RWPE1 (cell line): ENCODE measurements at regions not wholly inside any gene's neighbourhood (a gene's known extent, or its start where the extent isn't known, plus 50 kb on each side); places are given as distances from the start of the nearest gene placed in this dataset.
"Not testable (repeated sequence)": the region's sequence is repeated elsewhere in the genome, so short reads cannot be mapped to it uniquely, and the experiment has no call there.

Experiments used
- CTCF ChIA-PET: fragments of 350-600 bp; sonication (Branson Sonifier 250); formaldehyde crosslinking; extraction: SDS; loops from one replicate; lab custom pipeline; 2021; lab: Yijun Ruan, JAX
- POLR2A ChIA-PET: fragments of 400-600 bp; formaldehyde crosslinking; extraction: SDS; loops from one replicate; lab custom pipeline; 2020; ENCODE audit warnings: antibody characterized with exemption; ENCODE audit not compliant: low non-redundant PET; lab: Yijun Ruan, JAX
- DNase-seq: peaks from one replicate; pipeline ENCODE4 v3.0.0; 2012; ENCODE audit warnings: low spot score
- H3K27ac ChIP-seq: fragments of 450-650 bp; 2 replicates; pipeline ENCODE4 v1.5.1; 2017
- CTCF ChIP-seq: fragments of 450-650 bp; conservative IDR thresholded peaks from 2 replicates; pipeline ENCODE4 v1.5.1; 2017; ENCODE audit warnings: low read depth, mild to moderate bottlenecking

GRCh38 chr6:4256969-4257368, 121.6 kb upstream of the ECI2 start:
- ChIA-PET POLR2A (no interaction called here), CTCF (no interaction called here)
- no peak for DNase-seq
- H3K27ac ChIP-seq = no peak overlapping the region
- TF ChIP-seq CTCF = no peak

- CTCF ChIA-PET = interaction anchor here (0.6 to 1.3 kb wide), 9 partner anchors 11 to 499 kb away, joined by 3 to 5 read pairs (median 3); no protein-coding TSS in a partner anchor
- peak; percentile 27; the same call in 1 of the 2 replicates for TF ChIP-seq CTCF
- POLR2A ChIA-PET = no interaction called here
- H3K27ac ChIP-seq = peak overlapping the region; percentile 61
- peak; percentile 65 for DNase-seq
Observed at GRCh38 chr6:4253604-4254231, 118.3 kb upstream of the ECI2 start.

- DNase-seq, H3K27ac ChIP-seq, CTCF ChIA-PET, POLR2A ChIA-PET: not testable (repeated sequence)
Observed at GRCh38 chr6:4252445-4252844, 117.1 kb upstream of the ECI2 start.

- ChIA-PET CTCF (no interaction called here), POLR2A (no interaction called here)
- no peak for TF ChIP-seq CTCF
- H3K27ac ChIP-seq = no peak overlapping the region
- no peak for DNase-seq
Observed at GRCh38 chr6:4250645-4251044, 115.3 kb upstream of the ECI2 start.

- H3K27ac ChIP-seq, CTCF ChIA-PET, DNase-seq, POLR2A ChIA-PET: not testable (repeated sequence)
Observed at GRCh38 chr6:4243832-4244231, 108.5 kb upstream of the ECI2 start.

GRCh38 chr6:4243237-4243636, 107.9 kb upstream of the ECI2 start:
- ChIA-PET POLR2A (no interaction called here), CTCF (interaction anchor here (0.5 kb wide), 1 partner anchor 334 kb away, joined by 3 read pairs; no protein-coding TSS in a partner anchor)
- TF ChIP-seq CTCF = no peak

GRCh38 chr6:4242601-4243000, 107.2 kb upstream of the ECI2 start:
- ChIA-PET POLR2A (no interaction called here), CTCF (no interaction called here)
- TF ChIP-seq CTCF = no peak
- DNase-seq = no peak
- H3K27ac ChIP-seq = no peak overlapping the region

More at GRCh38 chr6:4243237-4243636, 107.9 kb upstream of the ECI2 start:
- H3K27ac ChIP-seq = no peak overlapping the region; the same call in 1 of the 2 replicates
- no peak for DNase-seq
